T-helper 1 cell treated with Interleukin-12 subunit alpha and Interleukin-12 subunit beta and Interleukin-4 antibody, amounts not matched to agents 30 μg/mL and 1 μg/mL, for 36 hours (primary cell): ENCODE measurements at regions not wholly inside any gene's neighbourhood (a gene's known extent, or its start where the extent isn't known, plus 50 kb on each side); places are given as distances from the start of the nearest gene placed in this dataset.

Experiments used
- H3K27ac Mint-ChIP-seq: one replicate; pipeline ENCODE4 v1.8.0; 2021; ENCODE audit warnings: mild to moderate bottlenecking, mixed read lengths
- H3K27me3 Mint-ChIP-seq: one replicate; pipeline ENCODE4 v1.8.0; 2021; ENCODE audit warnings: low read depth, mixed read lengths
- H3K36me3 Mint-ChIP-seq: one replicate; pipeline ENCODE4 v1.8.0; 2021; ENCODE audit warnings: low read depth, mixed read lengths
- H3K4me1 Mint-ChIP-seq: one replicate; pipeline ENCODE4 v1.8.0; 2021; ENCODE audit warnings: low read depth, mixed read lengths
- H3K4me3 Mint-ChIP-seq: one replicate; pipeline ENCODE4 v1.8.0; 2021; ENCODE audit warnings: mild to moderate bottlenecking, moderate library complexity, mixed read lengths
- H3K9me3 Mint-ChIP-seq: one replicate; pipeline ENCODE4 v1.8.0; 2021; ENCODE audit warnings: mixed read lengths

GRCh38 chr5:155867522-155868088 is 459.4 kb upstream of the SGCD start:
- H3K4me1 Mint-ChIP-seq: no peaks in the 10 kb centered on the region
- H3K27me3 Mint-ChIP-seq: no peaks in the 10 kb centered on the region
- H3K9me3 Mint-ChIP-seq: no peaks in the 10 kb centered on the region
- H3K36me3 Mint-ChIP-seq: no peaks in the 10 kb centered on the region
- H3K27ac Mint-ChIP-seq: no peak overlapping the region
- H3K4me3 Mint-ChIP-seq: no peak overlapping the region

GRCh38 chr5:155870636-155871035 is 456.3 kb upstream of the SGCD start:
- Mint-ChIP-seq H3K9me3 (no peaks in the 10 kb centered on the region), H3K36me3 (no peaks in the 10 kb centered on the region), H3K27ac (no peak overlapping the region), H3K4me3 (no peak overlapping the region), H3K4me1 (no peaks in the 10 kb centered on the region), H3K27me3 (no peaks in the 10 kb centered on the region)

GRCh38 chr5:155871623-155872022 is 455.3 kb upstream of the SGCD start:
- H3K4me3 Mint-ChIP-seq: no peak overlapping the region
- no peaks in the 10 kb centered on the region for H3K4me1 Mint-ChIP-seq
- H3K9me3 Mint-ChIP-seq: no peaks in the 10 kb centered on the region
- no peak overlapping the region for H3K27ac Mint-ChIP-seq
- no peaks in the 10 kb centered on the region for H3K36me3 Mint-ChIP-seq
- no peaks in the 10 kb centered on the region for H3K27me3 Mint-ChIP-seq

- Mint-ChIP-seq H3K27ac (no peak overlapping the region), H3K4me1 (no peaks in the 10 kb centered on the region), H3K9me3 (no peaks in the 10 kb centered on the region), H3K27me3 (no peaks in the 10 kb centered on the region), H3K4me3 (no peak overlapping the region), H3K36me3 (no peaks in the 10 kb centered on the region)
Observed at GRCh38 chr5:155872629-155873220, 454.2 kb upstream of the SGCD start.

GRCh38 chr5:155878991-155879575 is 447.9 kb upstream of the SGCD start:
- no peak overlapping the region for H3K27ac Mint-ChIP-seq
- H3K9me3 Mint-ChIP-seq: no peaks in the 10 kb centered on the region
- no peaks in the 10 kb centered on the region for H3K36me3 Mint-ChIP-seq
- no peaks in the 10 kb centered on the region for H3K27me3 Mint-ChIP-seq
- H3K4me3 Mint-ChIP-seq: no peak overlapping the region
- no peaks in the 10 kb centered on the region for H3K4me1 Mint-ChIP-seq

GRCh38 chr5:155884041-155884440 is 442.9 kb upstream of the SGCD start:
- Mint-ChIP-seq H3K9me3 (no peaks in the 10 kb centered on the region), H3K4me1 (no peaks in the 10 kb centered on the region), H3K36me3 (no peaks in the 10 kb centered on the region), H3K4me3 (no peak overlapping the region), H3K27ac (no peak overlapping the region), H3K27me3 (no peaks in the 10 kb centered on the region)

GRCh38 chr5:155885199-155885598 is 441.8 kb upstream of the SGCD start:
- Mint-ChIP-seq H3K9me3 (no peaks in the 10 kb centered on the region), H3K27ac (no peak overlapping the region)

GRCh38 chr5:155886311-155887031 is 440.5 kb upstream of the SGCD start:
- H3K36me3 Mint-ChIP-seq: no peaks in the 10 kb centered on the region
- H3K9me3 Mint-ChIP-seq: no peaks in the 10 kb centered on the region
- H3K4me3 Mint-ChIP-seq: no peak overlapping the region
- H3K27ac Mint-ChIP-seq: no peak overlapping the region
- H3K4me1 Mint-ChIP-seq: no peaks in the 10 kb centered on the region
- H3K27me3 Mint-ChIP-seq: no peaks in the 10 kb centered on the region

More at GRCh38 chr5:155885199-155885598, 441.8 kb upstream of the SGCD start:
- Mint-ChIP-seq H3K4me3 (no peak overlapping the region), H3K36me3 (no peaks in the 10 kb centered on the region), H3K4me1 (no peaks in the 10 kb centered on the region), H3K27me3 (no peaks in the 10 kb centered on the region)

- H3K9me3 Mint-ChIP-seq: no peaks in the 10 kb centered on the region
- H3K36me3 Mint-ChIP-seq: no peaks in the 10 kb centered on the region
- H3K27me3 Mint-ChIP-seq: no peaks in the 10 kb centered on the region
- no peak overlapping the region for H3K27ac Mint-ChIP-seq
- H3K4me1 Mint-ChIP-seq: no peaks in the 10 kb centered on the region
- H3K4me3 Mint-ChIP-seq: no peak overlapping the region
Observed at GRCh38 chr5:155895484-155895883, 431.5 kb upstream of the SGCD start.

- no peak overlapping the region for H3K4me3 Mint-ChIP-seq
- H3K27ac Mint-ChIP-seq: no peak overlapping the region
- no peaks in the 10 kb centered on the region for H3K4me1 Mint-ChIP-seq
- no peaks in the 10 kb centered on the region for H3K27me3 Mint-ChIP-seq
- H3K9me3 Mint-ChIP-seq: no peaks in the 10 kb centered on the region
- no peaks in the 10 kb centered on the region for H3K36me3 Mint-ChIP-seq
Observed at GRCh38 chr5:155897761-155898160, 429.2 kb upstream of the SGCD start.

GRCh38 chr5:155898284-155898683 is 428.7 kb upstream of the SGCD start:
- H3K36me3 Mint-ChIP-seq: no peaks in the 10 kb centered on the region
- no peaks in the 10 kb centered on the region for H3K27me3 Mint-ChIP-seq
- H3K9me3 Mint-ChIP-seq: no peaks in the 10 kb centered on the region
- H3K4me1 Mint-ChIP-seq: no peaks in the 10 kb centered on the region
- H3K27ac Mint-ChIP-seq: no peak overlapping the region
- no peak overlapping the region for H3K4me3 Mint-ChIP-seq

GRCh38 chr5:155903791-155904190 is 423.2 kb upstream of the SGCD start:
- Mint-ChIP-seq H3K27me3 (no peaks in the 10 kb centered on the region), H3K4me1 (no peaks in the 10 kb centered on the region), H3K27ac (no peak overlapping the region), H3K4me3 (no peak overlapping the region), H3K36me3 (no peaks in the 10 kb centered on the region), H3K9me3 (no peaks in the 10 kb centered on the region)

- Mint-ChIP-seq H3K27ac (no peak overlapping the region), H3K36me3 (no peaks in the 10 kb centered on the region), H3K4me1 (no peaks in the 10 kb centered on the region), H3K27me3 (no peaks in the 10 kb centered on the region), H3K4me3 (no peak overlapping the region), H3K9me3 (no peaks in the 10 kb centered on the region)
Observed at GRCh38 chr5:155905364-155905763, 421.6 kb upstream of the SGCD start.

GRCh38 chr5:155906046-155906445 is 420.9 kb upstream of the SGCD start:
- no peaks in the 10 kb centered on the region for H3K9me3 Mint-ChIP-seq
- H3K27ac Mint-ChIP-seq: no peak overlapping the region
- no peak overlapping the region for H3K4me3 Mint-ChIP-seq
- H3K4me1 Mint-ChIP-seq: no peaks in the 10 kb centered on the region
- no peaks in the 10 kb centered on the region for H3K36me3 Mint-ChIP-seq
- no peaks in the 10 kb centered on the region for H3K27me3 Mint-ChIP-seq

- no peaks in the 10 kb centered on the region for H3K36me3 Mint-ChIP-seq
- no peaks in the 10 kb centered on the region for H3K4me1 Mint-ChIP-seq
- H3K4me3 Mint-ChIP-seq: no peak overlapping the region
- H3K27me3 Mint-ChIP-seq: no peaks in the 10 kb centered on the region
- H3K27ac Mint-ChIP-seq: no peak overlapping the region
- H3K9me3 Mint-ChIP-seq: no peaks in the 10 kb centered on the region
Observed at GRCh38 chr5:155908543-155908942, 418.4 kb upstream of the SGCD start.
